ENCODE measurements at regions not wholly inside any gene's neighbourhood (a gene's known extent, or its start where the extent isn't known, plus 50 kb on each side); places are given as distances from the start of the nearest gene placed in this dataset.
"Not testable (repeated sequence)": the region's sequence is repeated elsewhere in the genome, so short reads cannot be mapped to it uniquely, and the experiment has no call there.

- Histone ChIP-seq H3K4me3 (ENCODE audit: low read length in 3 of 3) (no peak overlapping the region), H3K4me1 (ENCODE audit: control insufficient read depth in 3 of 3, insufficient read depth in 3 of 3, low read length in 3 of 3) (no peaks in the 10 kb centered on the region), H3K9ac (ENCODE audit: low read depth in 1 of 3, low read length in 3 of 3) (no peak overlapping the region), H3K36me3 (ENCODE audit: control insufficient read depth in 3 of 3, insufficient read depth in 3 of 3, low read length in 3 of 3) (no peaks in the 10 kb centered on the region), H3K9me3 (ENCODE audit: control insufficient read depth in 3 of 3, low read length in 3 of 3) (no peaks in the 10 kb centered on the region), H3K27ac (ENCODE audit: low read depth, low read length) (no peak overlapping the region), H3K27me3 (ENCODE audit: control insufficient read depth in 3 of 3, insufficient read depth in 3 of 3, low read length in 3 of 3) (peaks cover 29 to 35% (median 30%) of the 10 kb centered on the region in 3 donors)
Observed at GRCh38 chr17:34479371-34479770, 100.0 kb upstream of the TMEM132E start.

DNA sequence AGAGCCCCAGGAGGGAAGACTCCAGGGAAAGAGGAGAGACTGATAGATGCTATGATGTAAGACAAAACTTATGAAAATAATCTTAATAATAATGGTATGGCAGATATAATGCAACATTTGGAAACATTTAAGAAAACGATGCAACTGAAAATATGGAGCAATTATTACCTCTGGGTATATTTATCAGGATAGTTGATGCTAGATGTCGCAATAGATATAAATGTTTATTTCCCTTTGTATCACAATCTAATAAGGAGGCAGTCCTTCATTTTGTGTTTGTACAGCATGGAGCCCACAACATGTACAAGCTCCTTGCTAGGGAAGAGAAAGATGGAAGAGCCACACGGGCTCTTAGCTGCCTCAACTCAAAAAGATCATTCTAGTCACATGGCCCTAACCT is 101.1 kb upstream of the TMEM132E start:
- Histone ChIP-seq H3K27ac (ENCODE audit: low read depth, low read length) (no peak overlapping the region), H3K4me3 (ENCODE audit: low read length in 3 of 3) (no peak overlapping the region), H3K36me3 (ENCODE audit: control insufficient read depth in 3 of 3, insufficient read depth in 3 of 3, low read length in 3 of 3) (no peaks in the 10 kb centered on the region), H3K4me1 (ENCODE audit: control insufficient read depth in 3 of 3, insufficient read depth in 3 of 3, low read length in 3 of 3) (no peaks in the 10 kb centered on the region), H3K27me3 (ENCODE audit: control insufficient read depth in 3 of 3, insufficient read depth in 3 of 3, low read length in 3 of 3) (peaks cover 25 to 28% (median 28%) of the 10 kb centered on the region in 3 donors), H3K9ac (ENCODE audit: low read depth in 1 of 3, low read length in 3 of 3) (no peak overlapping the region), H3K9me3 (ENCODE audit: control insufficient read depth in 3 of 3, low read length in 3 of 3) (no peaks in the 10 kb centered on the region)

DNA sequence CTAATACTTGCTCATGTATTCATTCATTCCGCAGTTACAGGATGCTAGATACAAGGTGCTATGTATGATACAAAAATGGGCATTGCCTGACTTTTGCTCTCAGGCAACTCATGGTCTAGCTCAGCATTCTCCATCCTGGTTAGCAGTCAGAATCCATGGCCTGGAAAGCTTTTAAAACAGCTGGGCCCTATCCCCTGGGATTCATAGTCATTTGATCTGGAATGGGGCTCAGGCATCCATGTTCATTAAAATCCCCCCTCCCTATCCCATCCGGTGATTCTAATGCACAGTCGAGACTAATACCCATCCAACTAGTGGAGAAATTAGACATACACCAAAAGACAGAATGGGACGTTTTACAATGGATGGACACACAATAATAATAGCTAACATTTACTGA is 104.1 kb upstream of the TMEM132E start:
- peaks cover 4 to 13% (median 12%) of the 10 kb centered on the region in 3 donors for H3K27me3 ChIP-seq (ENCODE audit: control insufficient read depth in 3 of 3, insufficient read depth in 3 of 3, low read length in 3 of 3)
- H3K36me3 ChIP-seq (ENCODE audit: control insufficient read depth in 3 of 3, insufficient read depth in 3 of 3, low read length in 3 of 3), result no peaks in the 10 kb centered on the region

DNA sequence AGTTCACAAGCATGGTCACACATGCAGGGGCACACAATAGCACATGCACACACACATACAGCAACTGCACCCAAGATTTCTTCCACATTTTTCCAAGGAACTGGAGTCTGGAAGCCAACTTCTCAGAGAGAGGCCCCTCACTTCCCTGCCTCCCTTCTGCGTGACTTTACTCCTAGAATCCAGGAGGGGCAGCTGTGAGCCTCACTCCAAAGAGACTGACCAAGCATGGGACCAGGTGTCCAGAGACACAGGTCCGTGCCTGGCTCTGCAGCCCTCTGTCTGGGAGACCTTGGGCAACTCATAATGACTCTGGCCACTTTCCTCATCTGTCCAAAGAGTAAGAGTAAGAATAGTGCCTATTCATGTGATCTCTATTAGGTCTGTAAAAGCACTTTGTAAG is 104.7 kb upstream of the TMEM132E start:
- no peak overlapping the region for H3K4me3 ChIP-seq (ENCODE audit: low read length in 3 of 3)
- no peak overlapping the region for H3K9ac ChIP-seq (ENCODE audit: low read depth in 1 of 3, low read length in 3 of 3)
- H3K4me1 ChIP-seq (ENCODE audit: control insufficient read depth in 3 of 3, insufficient read depth in 3 of 3, low read length in 3 of 3), result no peaks in the 10 kb centered on the region
- no peaks in the 10 kb centered on the region for H3K36me3 ChIP-seq (ENCODE audit: control insufficient read depth in 3 of 3, insufficient read depth in 3 of 3, low read length in 3 of 3)
- H3K27ac ChIP-seq (ENCODE audit: low read depth, low read length), result no peak overlapping the region
- peaks cover 0 to 13% (median 12%) of the 10 kb centered on the region in 3 donors for H3K27me3 ChIP-seq (ENCODE audit: control insufficient read depth in 3 of 3, insufficient read depth in 3 of 3, low read length in 3 of 3)
- H3K9me3 ChIP-seq (ENCODE audit: control insufficient read depth in 3 of 3, low read length in 3 of 3), result no peaks in the 10 kb centered on the region

More for the DNA sequence above, 104.1 kb upstream of the TMEM132E start:
- Histone ChIP-seq H3K9me3 (ENCODE audit: control insufficient read depth in 3 of 3, low read length in 3 of 3) (no peaks in the 10 kb centered on the region), H3K4me1 (ENCODE audit: control insufficient read depth in 3 of 3, insufficient read depth in 3 of 3, low read length in 3 of 3) (no peaks in the 10 kb centered on the region), H3K9ac (ENCODE audit: low read depth in 1 of 3, low read length in 3 of 3) (no peak overlapping the region), H3K27ac (ENCODE audit: low read depth, low read length) (no peak overlapping the region), H3K4me3 (ENCODE audit: low read length in 3 of 3) (no peak overlapping the region)

GRCh38 chr17:34472363-34472762 is 107.0 kb upstream of the TMEM132E start:
- Histone ChIP-seq H3K4me3 (ENCODE audit: low read length in 3 of 3) (no peak overlapping the region), H3K9ac (ENCODE audit: low read depth in 1 of 3, low read length in 3 of 3) (no peak overlapping the region), H3K9me3 (ENCODE audit: control insufficient read depth in 3 of 3, low read length in 3 of 3) (no peaks in the 10 kb centered on the region), H3K4me1 (ENCODE audit: control insufficient read depth in 3 of 3, insufficient read depth in 3 of 3, low read length in 3 of 3) (peaks cover 0 to 5% (median 2%) of the 10 kb centered on the region in 3 donors), H3K36me3 (ENCODE audit: control insufficient read depth in 3 of 3, insufficient read depth in 3 of 3, low read length in 3 of 3) (no peaks in the 10 kb centered on the region), H3K27me3 (ENCODE audit: control insufficient read depth in 3 of 3, insufficient read depth in 3 of 3, low read length in 3 of 3) (peaks cover 0 to 25% (median 16%) of the 10 kb centered on the region in 3 donors), H3K27ac (ENCODE audit: low read depth, low read length) (no peak overlapping the region)

DNA sequence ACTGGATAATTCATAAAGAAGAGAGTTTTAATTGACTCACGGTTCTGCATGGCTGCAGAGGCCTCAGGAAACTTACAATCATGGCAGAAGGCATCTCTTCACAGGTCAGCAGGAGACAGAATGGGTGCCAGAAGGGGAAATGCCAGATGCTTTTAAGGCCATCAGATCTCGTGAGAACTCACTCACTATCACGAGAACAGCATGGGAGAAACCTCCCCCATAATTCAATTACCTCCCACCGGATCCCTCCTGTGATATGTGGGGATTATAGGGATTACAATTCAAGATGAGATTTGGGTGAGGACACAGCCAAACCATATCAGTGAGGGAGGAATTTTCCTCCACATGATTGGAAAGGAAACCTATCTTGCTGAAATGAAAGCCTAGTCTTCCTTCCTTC is 108.1 kb upstream of the TMEM132E start:
- not testable (repeated sequence) for H3K9ac ChIP-seq (ENCODE audit: low read depth in 1 of 3, low read length in 3 of 3); H3K9me3 ChIP-seq (ENCODE audit: control insufficient read depth in 3 of 3, low read length in 3 of 3); H3K27ac ChIP-seq (ENCODE audit: low read depth, low read length); H3K4me3 ChIP-seq (ENCODE audit: low read length in 3 of 3); H3K4me1 ChIP-seq (ENCODE audit: control insufficient read depth in 3 of 3, insufficient read depth in 3 of 3, low read length in 3 of 3); H3K36me3 ChIP-seq (ENCODE audit: control insufficient read depth in 3 of 3, insufficient read depth in 3 of 3, low read length in 3 of 3)
- H3K27me3 ChIP-seq (ENCODE audit: control insufficient read depth in 3 of 3, insufficient read depth in 3 of 3, low read length in 3 of 3), result peaks cover 0 to 25% (median 12%) of the 10 kb centered on the region in 3 donors

GRCh38 chr17:34465789-34466188 is 102.8 kb upstream of the CCL1 start:
- H3K4me1 ChIP-seq (ENCODE audit: control insufficient read depth in 3 of 3, insufficient read depth in 3 of 3, low read length in 3 of 3), result peaks cover 0 to 6% (median 4%) of the 10 kb centered on the region in 3 donors
- peaks cover 5 to 27% (median 17%) of the 10 kb centered on the region in 3 donors for H3K27me3 ChIP-seq (ENCODE audit: control insufficient read depth in 3 of 3, insufficient read depth in 3 of 3, low read length in 3 of 3)
- H3K36me3 ChIP-seq (ENCODE audit: control insufficient read depth in 3 of 3, insufficient read depth in 3 of 3, low read length in 3 of 3), result no peaks in the 10 kb centered on the region
- H3K27ac ChIP-seq (ENCODE audit: low read depth, low read length), result no peak overlapping the region
- H3K4me3 ChIP-seq (ENCODE audit: low read length in 3 of 3), result no peak overlapping the region
- H3K9ac ChIP-seq (ENCODE audit: low read depth in 1 of 3, low read length in 3 of 3), result no peak overlapping the region
- no peaks in the 10 kb centered on the region for H3K9me3 ChIP-seq (ENCODE audit: control insufficient read depth in 3 of 3, low read length in 3 of 3)

GRCh38 chr17:34464812-34465211 is 101.8 kb upstream of the CCL1 start:
- H3K9ac ChIP-seq (ENCODE audit: low read depth in 1 of 3, low read length in 3 of 3), result no peak overlapping the region
- no peaks in the 10 kb centered on the region for H3K9me3 ChIP-seq (ENCODE audit: control insufficient read depth in 3 of 3, low read length in 3 of 3)
- peaks cover 0 to 6% (median 4%) of the 10 kb centered on the region in 3 donors for H3K4me1 ChIP-seq (ENCODE audit: control insufficient read depth in 3 of 3, insufficient read depth in 3 of 3, low read length in 3 of 3)
- no peaks in the 10 kb centered on the region for H3K36me3 ChIP-seq (ENCODE audit: control insufficient read depth in 3 of 3, insufficient read depth in 3 of 3, low read length in 3 of 3)
- no peak overlapping the region for H3K27ac ChIP-seq (ENCODE audit: low read depth, low read length)
- H3K4me3 ChIP-seq (ENCODE audit: low read length in 3 of 3), result no peak overlapping the region
- H3K27me3 ChIP-seq (ENCODE audit: control insufficient read depth in 3 of 3, insufficient read depth in 3 of 3, low read length in 3 of 3), result peaks cover 5 to 27% (median 19%) of the 10 kb centered on the region in 3 donors

DNA sequence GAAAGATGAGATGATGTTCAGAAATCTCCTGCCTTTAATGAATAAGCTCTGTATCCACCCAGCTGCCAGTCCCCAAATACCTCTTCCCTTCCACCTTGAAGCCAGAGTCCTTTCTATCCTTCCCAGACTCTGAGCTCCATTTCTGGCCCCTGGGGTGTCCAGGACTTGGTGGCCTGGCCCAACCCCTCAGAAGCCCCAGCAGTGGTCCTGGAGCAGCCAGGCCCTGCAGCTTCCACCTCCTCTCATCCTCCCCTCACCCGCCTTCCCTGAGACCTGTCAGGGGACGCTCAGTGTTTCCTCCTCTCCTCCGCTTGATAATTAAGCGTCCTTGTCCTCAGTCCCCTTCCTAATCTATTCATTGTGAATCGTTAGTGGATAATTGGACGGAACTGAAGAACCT is 95.2 kb upstream of the CCL1 start:
- no peaks in the 10 kb centered on the region for H3K36me3 ChIP-seq (ENCODE audit: control insufficient read depth in 3 of 3, insufficient read depth in 3 of 3, low read length in 3 of 3)
- peaks cover 12 to 46% (median 25%) of the 10 kb centered on the region in 3 donors for H3K27me3 ChIP-seq (ENCODE audit: control insufficient read depth in 3 of 3, insufficient read depth in 3 of 3, low read length in 3 of 3)
- no peak overlapping the region for H3K27ac ChIP-seq (ENCODE audit: low read depth, low read length)
- H3K9me3 ChIP-seq (ENCODE audit: control insufficient read depth in 3 of 3, low read length in 3 of 3), result no peaks in the 10 kb centered on the region
- H3K4me3 ChIP-seq (ENCODE audit: low read length in 3 of 3), result no peak overlapping the region
- H3K4me1 ChIP-seq (ENCODE audit: control insufficient read depth in 3 of 3, insufficient read depth in 3 of 3, low read length in 3 of 3), result no peaks in the 10 kb centered on the region
- H3K9ac ChIP-seq (ENCODE audit: low read depth in 1 of 3, low read length in 3 of 3), result no peak overlapping the region

GRCh38 chr17:34456121-34456520 is 93.1 kb upstream of the CCL1 start:
- Histone ChIP-seq H3K4me3 (ENCODE audit: low read length in 3 of 3) (no peak overlapping the region), H3K27me3 (ENCODE audit: control insufficient read depth in 3 of 3, insufficient read depth in 3 of 3, low read length in 3 of 3) (peaks cover 12 to 45% (median 25%) of the 10 kb centered on the region in 3 donors)

GRCh38 chr17:34452769-34453168 is 89.7 kb upstream of the CCL1 start:
- H3K27me3 ChIP-seq (ENCODE audit: control insufficient read depth in 3 of 3, insufficient read depth in 3 of 3, low read length in 3 of 3), result peaks cover 10 to 25% (median 19%) of the 10 kb centered on the region in 3 donors

More at GRCh38 chr17:34456121-34456520, 93.1 kb upstream of the CCL1 start:
- Histone ChIP-seq H3K9me3 (ENCODE audit: control insufficient read depth in 3 of 3, low read length in 3 of 3) (no peaks in the 10 kb centered on the region), H3K27ac (ENCODE audit: low read depth, low read length) (no peak overlapping the region), H3K4me1 (ENCODE audit: control insufficient read depth in 3 of 3, insufficient read depth in 3 of 3, low read length in 3 of 3) (no peaks in the 10 kb centered on the region), H3K9ac (ENCODE audit: low read depth in 1 of 3, low read length in 3 of 3) (no peak overlapping the region), H3K36me3 (ENCODE audit: control insufficient read depth in 3 of 3, insufficient read depth in 3 of 3, low read length in 3 of 3) (no peaks in the 10 kb centered on the region)

More at GRCh38 chr17:34452769-34453168, 89.7 kb upstream of the CCL1 start:
- Histone ChIP-seq H3K36me3 (ENCODE audit: control insufficient read depth in 3 of 3, insufficient read depth in 3 of 3, low read length in 3 of 3) (no peaks in the 10 kb centered on the region), H3K4me3 (ENCODE audit: low read length in 3 of 3) (no peak overlapping the region), H3K9ac (ENCODE audit: low read depth in 1 of 3, low read length in 3 of 3) (no peak overlapping the region), H3K9me3 (ENCODE audit: control insufficient read depth in 3 of 3, low read length in 3 of 3) (no peaks in the 10 kb centered on the region), H3K4me1 (ENCODE audit: control insufficient read depth in 3 of 3, insufficient read depth in 3 of 3, low read length in 3 of 3) (no peaks in the 10 kb centered on the region), H3K27ac (ENCODE audit: low read depth, low read length) (no peak overlapping the region)
